22Rv1 (cell line): ENCODE measurements at regions not wholly inside any gene's neighbourhood (a gene's known extent, or its start where the extent isn't known, plus 50 kb on each side); places are given as distances from the start of the nearest gene placed in this dataset.

Experiments
- CTCF ChIP-seq: fragments of 450-650 bp; IDR thresholded peaks from 2 replicates; pipeline ENCODE4 v1.5.1; 2017; ENCODE audit warnings: mild to moderate bottlenecking
- ZFX ChIP-seq: fragments of 450-650 bp; IDR thresholded peaks from 2 replicates; pipeline ENCODE4 v1.6.1; 2017; ENCODE audit warnings: antibody characterized with exemption, borderline replicate concordance

GRCh38 chr10:130553826-130554225, 417.6 kb downstream of the GLRX3 start:
- no peak for TF ChIP-seq CTCF
- TF ChIP-seq ZFX, result no peak
